AG04450 (cell line): ENCODE measurements at regions not wholly inside any gene's neighbourhood (a gene's known extent, or its start where the extent isn't known, plus 50 kb on each side); places are given as distances from the start of the nearest gene placed in this dataset. TPM values are rescaled to one million over a fixed set of nuclear protein-coding genes. Genes with fewer than 3 reads are reported as not detected.

Experiments used
- CTCF ChIA-PET: fragments of 300-600, 350-600 bp; formaldehyde crosslinking; extraction: SDS; loops from one replicate; lab custom pipeline; 2022; ENCODE audit warnings: antibody characterized with exemption, inconsistent platforms; lab: Charles Lee
- POLR2A ChIA-PET: fragments of 350-600 bp; formaldehyde crosslinking; extraction: SDS; loops from one replicate; lab custom pipeline; 2021; ENCODE audit warnings: antibody characterized with exemption, inconsistent platforms; lab: Yijun Ruan, JAX
- DNase-seq: peaks from one replicate; pipeline ENCODE4 v3.0.0-alpha.2; 2011; ENCODE audit warnings: low read depth, low spot score
- H3K27ac ChIP-seq: one replicate; pipeline ENCODE4 v1.5.1; 2012; ENCODE audit warnings: low read depth, low read length, control low read depth
- H3K27me3 ChIP-seq: one replicate; pipeline ENCODE4 v1.6.0; 2012; ENCODE audit warnings: low read length; ENCODE audit not compliant: control insufficient read depth, insufficient read depth
- H3K4me3 ChIP-seq: 2 replicates; pipeline ENCODE4 v1.5.1; 2011; ENCODE audit warnings: mild to moderate bottlenecking, low read depth, low read length, control low read depth
- H3K9me3 ChIP-seq: 2 replicates; pipeline ENCODE4 v1.5.1; 2012; ENCODE audit warnings: low read length; ENCODE audit not compliant: control insufficient read depth, insufficient read depth
- small RNA-seq: library from RNA; depleted of rRNA; stranded (forward); fragments of <200 nt; gene quantifications from one replicate; pipeline ENCODE3, GENCODE V24; 2012; ENCODE audit warnings: low read depth; ENCODE audit not compliant: insufficient read length
- TF ChIP-seq, protein P1 (sequence below): IDR thresholded peaks from 2 replicates; pipeline ENCODE4 v1.5.1; 2011; ENCODE audit warnings: low read depth, low read length, control low read depth, inconsistent platforms

DNA sequence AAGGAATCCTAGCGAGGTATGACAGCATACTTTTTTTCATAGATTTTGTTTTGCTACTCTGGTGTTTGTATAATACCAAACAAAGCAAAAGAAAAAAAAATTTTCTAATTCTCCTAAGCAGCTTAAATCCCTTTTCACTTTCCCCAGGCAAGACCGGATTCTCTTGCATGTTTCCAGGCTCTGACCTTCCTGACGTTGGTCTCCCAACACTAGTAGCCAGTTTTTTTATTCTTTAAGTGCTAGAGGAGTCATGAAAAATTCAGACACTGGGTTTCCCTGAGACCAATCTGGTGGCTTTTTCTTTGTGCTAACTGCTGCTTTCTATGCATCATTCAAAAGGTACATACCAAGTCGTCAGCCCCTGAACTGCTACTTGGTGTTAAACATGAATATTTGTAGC, 111.4 kb downstream of the ZNF326 start:
- DNase-seq, result no peak
- Histone ChIP-seq H3K9me3 (no peaks in the 10 kb centered on the region), H3K4me3 (no peak overlapping the region), H3K27me3 (peaks cover 12% of the 10 kb centered on the region), H3K27ac (no peak overlapping the region)
- ChIA-PET CTCF (interaction anchor here (0.6 kb wide), 1 partner anchor 24 kb away, joined by 3 read pairs; no protein-coding TSS in a partner anchor), POLR2A (no interaction called here)
- TF ChIP-seq, protein P1, sequence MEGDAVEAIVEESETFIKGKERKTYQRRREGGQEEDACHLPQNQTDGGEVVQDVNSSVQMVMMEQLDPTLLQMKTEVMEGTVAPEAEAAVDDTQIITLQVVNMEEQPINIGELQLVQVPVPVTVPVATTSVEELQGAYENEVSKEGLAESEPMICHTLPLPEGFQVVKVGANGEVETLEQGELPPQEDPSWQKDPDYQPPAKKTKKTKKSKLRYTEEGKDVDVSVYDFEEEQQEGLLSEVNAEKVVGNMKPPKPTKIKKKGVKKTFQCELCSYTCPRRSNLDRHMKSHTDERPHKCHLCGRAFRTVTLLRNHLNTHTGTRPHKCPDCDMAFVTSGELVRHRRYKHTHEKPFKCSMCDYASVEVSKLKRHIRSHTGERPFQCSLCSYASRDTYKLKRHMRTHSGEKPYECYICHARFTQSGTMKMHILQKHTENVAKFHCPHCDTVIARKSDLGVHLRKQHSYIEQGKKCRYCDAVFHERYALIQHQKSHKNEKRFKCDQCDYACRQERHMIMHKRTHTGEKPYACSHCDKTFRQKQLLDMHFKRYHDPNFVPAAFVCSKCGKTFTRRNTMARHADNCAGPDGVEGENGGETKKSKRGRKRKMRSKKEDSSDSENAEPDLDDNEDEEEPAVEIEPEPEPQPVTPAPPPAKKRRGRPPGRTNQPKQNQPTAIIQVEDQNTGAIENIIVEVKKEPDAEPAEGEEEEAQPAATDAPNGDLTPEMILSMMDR, result no peak

DNA sequence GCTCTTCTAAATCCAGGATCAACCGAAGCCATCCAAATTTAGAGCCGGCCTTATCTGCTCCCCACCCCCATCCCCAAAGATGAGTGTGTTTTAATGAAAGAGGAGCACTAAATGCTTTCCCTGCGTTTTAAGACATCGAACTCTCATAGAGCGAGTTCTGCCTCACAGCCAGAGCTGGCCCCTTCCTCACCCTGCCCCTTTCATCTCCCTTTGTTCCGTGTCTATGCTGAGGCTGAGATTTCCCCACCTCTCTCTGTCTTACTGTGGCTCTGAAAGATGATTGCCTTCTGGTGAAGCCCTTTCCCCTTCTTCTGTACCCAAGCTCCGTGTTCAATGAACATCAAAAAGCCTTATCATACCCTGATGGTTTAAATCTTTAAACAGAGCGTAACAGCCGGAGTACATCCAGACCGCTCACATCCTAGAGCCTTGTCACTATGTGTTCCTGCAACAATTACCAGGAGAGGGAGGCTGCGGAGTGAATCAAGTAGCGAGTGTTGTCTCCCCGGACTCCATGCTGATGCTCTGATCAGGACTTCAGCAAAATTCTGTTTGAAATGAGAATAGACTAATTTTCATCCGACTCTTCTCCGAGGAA, 110.1 kb downstream of the ZNF326 start:
- Histone ChIP-seq H3K27ac (no peak overlapping the region), H3K9me3 (no peaks in the 10 kb centered on the region), H3K27me3 (peaks cover 12% of the 10 kb centered on the region), H3K4me3 (no peak overlapping the region)
- ChIA-PET CTCF (no interaction called here), POLR2A (no interaction called here)
- DNase-seq, result no peak
- TF ChIP-seq, protein P1, result no peak

DNA sequence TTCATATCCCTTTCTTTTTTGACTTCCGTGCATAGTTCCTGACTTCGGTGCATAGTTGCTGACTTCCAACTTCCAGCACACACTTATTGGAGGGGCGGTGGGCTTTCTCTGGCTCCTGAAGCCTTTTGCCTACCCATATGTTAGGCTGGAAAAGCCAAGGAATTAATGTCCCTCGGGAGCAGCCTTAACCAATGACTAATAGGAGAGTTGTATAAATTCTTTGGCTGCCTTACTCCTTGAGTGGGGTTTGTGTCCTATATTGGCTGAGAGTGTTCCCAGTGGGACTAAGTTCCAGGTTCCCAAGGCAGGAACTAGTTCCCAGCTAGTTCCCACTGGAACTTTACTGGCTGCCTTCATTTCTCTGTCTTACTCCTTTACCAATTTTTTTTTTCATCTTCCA, 105.7 kb downstream of the ZNF326 start:
- CTCF ChIA-PET, result no interaction called here
- H3K4me3 ChIP-seq, result no peak overlapping the region
- H3K27me3 ChIP-seq, result peaks cover 10% of the 10 kb centered on the region
- TF ChIP-seq, protein P1, result no peak
- no peaks in the 10 kb centered on the region for H3K9me3 ChIP-seq
- POLR2A ChIA-PET, result no interaction called here
- H3K27ac ChIP-seq, result no peak overlapping the region
- DNase-seq, result no peak

DNA sequence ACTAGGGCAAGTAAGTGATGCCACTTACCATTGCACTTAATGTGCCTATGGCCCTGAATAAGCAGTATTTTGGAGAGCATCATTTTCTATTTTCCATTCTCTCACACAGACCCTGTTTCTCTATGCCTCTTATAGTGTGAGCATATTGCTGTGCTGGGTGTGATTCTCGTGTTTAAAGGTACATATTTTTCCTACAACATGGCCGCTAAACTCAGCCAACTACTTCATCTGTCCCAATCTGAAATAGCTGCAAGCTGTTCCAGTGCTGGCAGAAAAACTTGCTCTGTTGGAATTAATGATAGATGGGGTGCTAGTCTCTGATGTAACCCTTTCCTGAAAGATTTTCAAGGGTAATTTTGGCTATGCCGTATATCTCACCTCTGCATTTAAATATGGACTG, 97.5 kb downstream of the ZNF326 start:
- POLR2A ChIA-PET, result no interaction called here
- Histone ChIP-seq H3K4me3 (no peak overlapping the region), H3K27ac (no peak overlapping the region), H3K9me3 (no peaks in the 10 kb centered on the region), H3K27me3 (no peaks in the 10 kb centered on the region)
- DNase-seq, result no peak
- CTCF ChIA-PET, result no interaction called here
- TF ChIP-seq, protein P1, result no peak

Small RNA genes in the stretch of these regions (small RNA-seq; reads per million reads assigned to genes)
- gene RNU6-695P, result not detected
